Skeletal muscle tissue (tissue), 3 donors: ENCODE measurements at regions not wholly inside any gene's neighbourhood (a gene's known extent, or its start where the extent isn't known, plus 50 kb on each side); places are given as distances from the start of the nearest gene placed in this dataset.

Source experiments
- H3K27ac ChIP-seq: one replicate; pipeline ENCODE4 v1.7.0; 2013; ENCODE audit warnings: mild to moderate bottlenecking, low read depth, low read length, inconsistent platforms
- H3K27me3 ChIP-seq, 3 donors: one replicate each; pipeline ENCODE4 v1.7.0; 2013; ENCODE audit warnings: low read length in 3 of 3; ENCODE audit not compliant: control insufficient read depth in 3 of 3, insufficient read depth in 3 of 3
- H3K36me3 ChIP-seq, 3 donors: one replicate each; pipeline ENCODE4 v1.7.0; 2013; ENCODE audit warnings: low read length in 3 of 3; ENCODE audit not compliant: control insufficient read depth in 3 of 3, insufficient read depth in 3 of 3
- H3K4me1 ChIP-seq, 3 donors: one replicate each; pipeline ENCODE4 v1.7.0; 2013; ENCODE audit warnings: low read length in 3 of 3, mild to moderate bottlenecking in 3 of 3; ENCODE audit not compliant: control insufficient read depth in 3 of 3, insufficient read depth in 3 of 3
- H3K4me3 ChIP-seq, 3 donors: one replicate each; pipeline ENCODE4 v1.7.0; 2013; ENCODE audit warnings: low read length in 3 of 3
- H3K9ac ChIP-seq, 3 donors: one replicate each; pipeline ENCODE4 v1.7.0; 2013; ENCODE audit warnings: low read length in 3 of 3, mild to moderate bottlenecking in 3 of 3, moderate library complexity in 2 of 3, low read depth in 1 of 3
- H3K9me3 ChIP-seq, 3 donors: one replicate each; pipeline ENCODE4 v1.7.0; 2013; ENCODE audit warnings: low read length in 3 of 3; ENCODE audit not compliant: control insufficient read depth in 3 of 3
- donor health status: Osteomylitis.

- no peaks in the 10 kb centered on the region for H3K36me3 ChIP-seq
- H3K4me3 ChIP-seq = no peak overlapping the region
- no peaks in the 10 kb centered on the region for H3K4me1 ChIP-seq
- no peak overlapping the region for H3K27ac ChIP-seq
- H3K27me3 ChIP-seq = no peaks in the 10 kb centered on the region
- no peaks in the 10 kb centered on the region for H3K9me3 ChIP-seq
- H3K9ac ChIP-seq = no peak overlapping the region
Observed at GRCh38 chr13:73935991-73936390, 198.2 kb downstream of the KLF12 start.

- no peaks in the 10 kb centered on the region for H3K27me3 ChIP-seq
- H3K9ac ChIP-seq = no peak overlapping the region
- H3K4me3 ChIP-seq = no peak overlapping the region
- H3K4me1 ChIP-seq = no peaks in the 10 kb centered on the region
- no peaks in the 10 kb centered on the region for H3K36me3 ChIP-seq
- H3K9me3 ChIP-seq = no peaks in the 10 kb centered on the region
- H3K27ac ChIP-seq = no peak overlapping the region
Observed at GRCh38 chr13:73934771-73935170, 199.4 kb downstream of the KLF12 start.

- H3K9ac ChIP-seq = no peak overlapping the region
- no peaks in the 10 kb centered on the region for H3K4me1 ChIP-seq
- H3K27me3 ChIP-seq = no peaks in the 10 kb centered on the region
Observed at GRCh38 chr13:73934215-73934641, 200.0 kb downstream of the KLF12 start.

GRCh38 chr13:73933795-73934194, 200.4 kb downstream of the KLF12 start:
- no peaks in the 10 kb centered on the region for H3K27me3 ChIP-seq
- no peaks in the 10 kb centered on the region for H3K9me3 ChIP-seq
- H3K27ac ChIP-seq = no peak overlapping the region
- no peaks in the 10 kb centered on the region for H3K36me3 ChIP-seq
- no peak overlapping the region for H3K4me3 ChIP-seq
- H3K9ac ChIP-seq = no peak overlapping the region
- no peaks in the 10 kb centered on the region for H3K4me1 ChIP-seq

More at GRCh38 chr13:73934215-73934641, 200.0 kb downstream of the KLF12 start:
- no peaks in the 10 kb centered on the region for H3K36me3 ChIP-seq
- no peak overlapping the region for H3K27ac ChIP-seq
- H3K4me3 ChIP-seq = no peak overlapping the region
- no peaks in the 10 kb centered on the region for H3K9me3 ChIP-seq

- H3K4me3 ChIP-seq = no peak overlapping the region
- no peaks in the 10 kb centered on the region for H3K36me3 ChIP-seq
- H3K9me3 ChIP-seq = no peaks in the 10 kb centered on the region
- H3K4me1 ChIP-seq = no peaks in the 10 kb centered on the region
- H3K27ac ChIP-seq = no peak overlapping the region
- H3K9ac ChIP-seq = no peak overlapping the region
- no peaks in the 10 kb centered on the region for H3K27me3 ChIP-seq
Observed at GRCh38 chr13:73932091-73932490, 202.1 kb downstream of the KLF12 start.

- H3K36me3 ChIP-seq = no peaks in the 10 kb centered on the region
Observed at GRCh38 chr13:73929287-73929932, 204.8 kb downstream of the KLF12 start.

GRCh38 chr13:73924607-73925006, 209.6 kb downstream of the KLF12 start:
- H3K4me1 ChIP-seq = peaks cover 0 to 9% (median 0%) of the 10 kb centered on the region in 3 donors
- no peak overlapping the region for H3K9ac ChIP-seq
- H3K9me3 ChIP-seq = no peaks in the 10 kb centered on the region
- no peak overlapping the region for H3K4me3 ChIP-seq
- H3K27me3 ChIP-seq = no peaks in the 10 kb centered on the region
- H3K36me3 ChIP-seq = no peaks in the 10 kb centered on the region
- H3K27ac ChIP-seq = no peak overlapping the region

More at GRCh38 chr13:73929287-73929932, 204.8 kb downstream of the KLF12 start:
- Histone ChIP-seq H3K9ac (no peak overlapping the region), H3K9me3 (no peaks in the 10 kb centered on the region), H3K4me1 (peaks cover 0 to 9% (median 0%) of the 10 kb centered on the region in 3 donors), H3K27ac (no peak overlapping the region), H3K27me3 (no peaks in the 10 kb centered on the region), H3K4me3 (no peak overlapping the region)

GRCh38 chr13:73922493-73923393, 211.5 kb downstream of the KLF12 start:
- Histone ChIP-seq H3K27me3 (no peaks in the 10 kb centered on the region), H3K4me1 (peaks cover 0 to 9% (median 0%) of the 10 kb centered on the region in 3 donors), H3K9ac (no peak overlapping the region), H3K27ac (no peak overlapping the region), H3K4me3 (no peak overlapping the region), H3K36me3 (no peaks in the 10 kb centered on the region), H3K9me3 (no peaks in the 10 kb centered on the region)

- no peaks in the 10 kb centered on the region for H3K27me3 ChIP-seq
- H3K4me3 ChIP-seq = no peak overlapping the region
- H3K4me1 ChIP-seq = peaks cover 0 to 5% (median 3%) of the 10 kb centered on the region in 3 donors
- H3K9me3 ChIP-seq = no peaks in the 10 kb centered on the region
- no peak overlapping the region for H3K9ac ChIP-seq
- no peak overlapping the region for H3K27ac ChIP-seq
- no peaks in the 10 kb centered on the region for H3K36me3 ChIP-seq
Observed at GRCh38 chr13:73918691-73919090, 215.5 kb downstream of the KLF12 start.
